Aorta (tissue), 5 donors: ENCODE measurements at regions not wholly inside any gene's neighbourhood (a gene's known extent, or its start where the extent isn't known, plus 50 kb on each side); places are given as distances from the start of the nearest gene placed in this dataset.
A peak's percentile ranks its signal among the peaks of the same experiment; 100 is the strongest.

ENCODE experiments used
- ATAC-seq: fragments of 200-7000 bp; cut with Tn5 transposase; one replicate; pipeline ENCODE4 v1.9.1; 2022; ENCODE audit warnings: moderate library complexity; ENCODE audit not compliant: low FRiP score
- DNase-seq, 2 donors: peaks; one replicate each; pipeline ENCODE4 v3.0.0-alpha.2; 2020
- H3K27ac ChIP-seq, 2 donors: one replicate each; pipeline ENCODE4 v1.5.1; 2013; ENCODE audit warnings: low read length in 2 of 2, mild to moderate bottlenecking in 2 of 2, moderate library complexity in 2 of 2, control low read depth in 1 of 2, inconsistent platforms in 1 of 2, low read depth in 1 of 2
- H3K27me3 ChIP-seq, 2 donors: one replicate each; pipeline ENCODE4 v1.6.1; 2013; ENCODE audit warnings: control low read depth in 1 of 2, low read length in 1 of 2, mild to moderate bottlenecking in 1 of 2, moderate library complexity in 1 of 2; ENCODE audit not compliant: insufficient read depth in 2 of 2, control insufficient read depth in 1 of 2
- H3K36me3 ChIP-seq, 2 donors: one replicate each; pipeline ENCODE4 v1.6.1; 2013; ENCODE audit warnings: control low read depth in 1 of 2, low read length in 1 of 2, mild to moderate bottlenecking in 1 of 2; ENCODE audit not compliant: insufficient read depth in 2 of 2, control insufficient read depth in 1 of 2
- H3K4me1 ChIP-seq, 2 donors: one replicate each; pipeline ENCODE4 v1.6.1; 2013; ENCODE audit warnings: low read length in 2 of 2, control low read depth in 1 of 2, mild to moderate bottlenecking in 1 of 2, moderate library complexity in 1 of 2; ENCODE audit not compliant: insufficient read depth in 2 of 2, control insufficient read depth in 1 of 2
- H3K4me3 ChIP-seq, 2 donors: one replicate each; pipeline ENCODE4 v1.5.1; 2013; ENCODE audit warnings: low read length in 2 of 2, control low read depth in 1 of 2, mild to moderate bottlenecking in 1 of 2
- H3K9me3 ChIP-seq: one replicate; pipeline ENCODE4 v1.6.1; 2013; ENCODE audit warnings: mild to moderate bottlenecking, low read length; ENCODE audit not compliant: control insufficient read depth
- WGBS, 2 donors: extraction: QIAGEN DNeasy Blood & Tissue Kit; methylation state at CpG; one replicate each; pipeline ENCODE4 v1.1.7; 2013; 5-methylcytosine and 5-hydroxymethylcytosine counted together
- intact Hi-C, 2 donors: fragments of 100-400 bp; cut with DNase I; formaldehyde crosslinking; loops; one replicate each; pipeline versions ENCODE4 v1.14.2 to v1.15.0; 2022
- donor health status: healthy with polysubstance abuse.
- donor health status: Bipolar disorder and iron deficiency.
- donor health status: DM: no; HTN: no; CAD: no.
- donor health status: DM: no; HTN: no; CAD: no.
- donor health status: DM: yes; HTN: yes; CAD: no.

GRCh38 chr4:30783751-30784150, 63.6 kb downstream of the PCDH7 start:
- intact Hi-C loops = no loop called here
- peaks cover 2% of the 10 kb centered on the region in 2 donors for H3K4me1 ChIP-seq
- no peak for ATAC-seq

GRCh38 chr4:30789219-30789671, 69.1 kb downstream of the PCDH7 start:
- Histone ChIP-seq H3K27ac (no peak overlapping the region), H3K36me3 (no peaks in the 10 kb centered on the region), H3K4me1 (peaks cover 3 to 16% of the 10 kb centered on the region in 2 donors), H3K27me3 (no peaks in the 10 kb centered on the region), H3K4me3 (peak overlapping the region in 1 of 2 donors; percentile 26), H3K9me3 (no peaks in the 10 kb centered on the region)
- 24 to 27% methylated on average over 2 of the region's 2 CpGs for WGBS, 2 donors
- DNase-seq (no peak), ATAC-seq (no peak)
- intact Hi-C loops = no loop called here

More at GRCh38 chr4:30783751-30784150, 63.6 kb downstream of the PCDH7 start:
- no peak overlapping the region for H3K4me3 ChIP-seq
- H3K27me3 ChIP-seq = no peaks in the 10 kb centered on the region
- H3K27ac ChIP-seq = no peak overlapping the region
- H3K36me3 ChIP-seq = no peaks in the 10 kb centered on the region
- no peaks in the 10 kb centered on the region for H3K9me3 ChIP-seq
- no peak for DNase-seq

GRCh38 chr4:30790123-30790522, 70.0 kb downstream of the PCDH7 start:
- DNase-seq (no peak), ATAC-seq (no peak)
- H3K9me3 ChIP-seq = no peaks in the 10 kb centered on the region
- no peaks in the 10 kb centered on the region for H3K27me3 ChIP-seq
- no peak overlapping the region for H3K4me3 ChIP-seq
- intact Hi-C loops = no loop called here
- H3K36me3 ChIP-seq = no peaks in the 10 kb centered on the region
- 96 to 98% methylated on average over 1 of the region's 1 CpG for WGBS, 2 donors
- H3K4me1 ChIP-seq = peaks cover 3 to 16% of the 10 kb centered on the region in 2 donors
- H3K27ac ChIP-seq = no peak overlapping the region

- Histone ChIP-seq H3K27ac (no peak overlapping the region), H3K4me3 (no peak overlapping the region), H3K4me1 (peaks cover 3 to 16% of the 10 kb centered on the region in 2 donors), H3K9me3 (no peaks in the 10 kb centered on the region), H3K27me3 (no peaks in the 10 kb centered on the region), H3K36me3 (no peaks in the 10 kb centered on the region)
- no peak for ATAC-seq
- intact Hi-C loops = no loop called here
- DNase-seq = no peak
- WGBS, 2 donors = 57 to 58% methylated on average over 4 of the region's 4 CpGs
Measured at GRCh38 chr4:30790998-30791397, 70.8 kb downstream of the PCDH7 start.

GRCh38 chr4:30792601-30793000, 72.4 kb downstream of the PCDH7 start:
- DNase-seq = no peak
- H3K4me1 ChIP-seq = peaks cover 3 to 16% of the 10 kb centered on the region in 2 donors
- H3K4me3 ChIP-seq = no peak overlapping the region
- intact Hi-C loops = no loop called here
- WGBS, 2 donors = 12 to 14% methylated on average over 3 of the region's 3 CpGs
- no peak overlapping the region for H3K27ac ChIP-seq
- no peaks in the 10 kb centered on the region for H3K9me3 ChIP-seq
- no peaks in the 10 kb centered on the region for H3K27me3 ChIP-seq
- no peaks in the 10 kb centered on the region for H3K36me3 ChIP-seq
- ATAC-seq = no peak

- WGBS, 2 donors = 73 to 75% methylated on average over 2 of the region's 2 CpGs
- intact Hi-C loops = no loop called here
- Histone ChIP-seq H3K36me3 (no peaks in the 10 kb centered on the region), H3K4me3 (no peak overlapping the region), H3K27ac (no peak overlapping the region), H3K9me3 (no peaks in the 10 kb centered on the region), H3K27me3 (no peaks in the 10 kb centered on the region), H3K4me1 (peaks cover 5 to 6% of the 10 kb centered on the region in 2 donors)
- no peak for ATAC-seq
- DNase-seq = no peak
Measured at GRCh38 chr4:30801876-30802275, 81.7 kb downstream of the PCDH7 start.

- peak overlapping the region in 1 of 2 donors; percentile 11 for H3K27ac ChIP-seq
- 52 to 54% methylated on average over 3 of the region's 3 CpGs for WGBS, 2 donors
- H3K27me3 ChIP-seq = no peaks in the 10 kb centered on the region
- no peaks in the 10 kb centered on the region for H3K9me3 ChIP-seq
- DNase-seq = peak in 1 of 2 donors; percentile 42
- no peak overlapping the region for H3K4me3 ChIP-seq
- H3K4me1 ChIP-seq = peaks cover 5 to 6% of the 10 kb centered on the region in 2 donors
- intact Hi-C loops = no loop called here
- no peaks in the 10 kb centered on the region for H3K36me3 ChIP-seq
- ATAC-seq = no peak
Measured at GRCh38 chr4:30802622-30803323, 82.6 kb downstream of the PCDH7 start.

GRCh38 chr4:30808276-30808675, 88.1 kb downstream of the PCDH7 start:
- intact Hi-C loops = no loop called here
- ATAC-seq = no peak
- H3K36me3 ChIP-seq = no peaks in the 10 kb centered on the region
- no peak for DNase-seq
- no peaks in the 10 kb centered on the region for H3K9me3 ChIP-seq
- no peaks in the 10 kb centered on the region for H3K27me3 ChIP-seq
- H3K4me1 ChIP-seq = no peaks in the 10 kb centered on the region
- no peak overlapping the region for H3K27ac ChIP-seq
- no peak overlapping the region for H3K4me3 ChIP-seq

GRCh38 chr4:30811296-30811695, 91.1 kb downstream of the PCDH7 start:
- Histone ChIP-seq H3K4me3 (no peak overlapping the region), H3K27me3 (no peaks in the 10 kb centered on the region), H3K9me3 (no peaks in the 10 kb centered on the region), H3K36me3 (no peaks in the 10 kb centered on the region), H3K27ac (no peak overlapping the region), H3K4me1 (no peaks in the 10 kb centered on the region)
- intact Hi-C loops = no loop called here
- ATAC-seq (no peak), DNase-seq (no peak)
- WGBS, 2 donors = 76 to 78% methylated on average over 2 of the region's 2 CpGs
